Testis (tissue), 2 donors: ENCODE measurements at regions not wholly inside any gene's neighbourhood (a gene's known extent, or its start where the extent isn't known, plus 50 kb on each side); places are given as distances from the start of the nearest gene placed in this dataset.

Source experiments
- DNase-seq: peaks from one replicate; pipeline ENCODE4 v3.0.0-alpha.2; 2019
- H3K27ac ChIP-seq, 2 donors: fragments of 200-600 bp; sonication (generic); one replicate each; pipeline ENCODE4 v1.5.1; 2019
- H3K27me3 ChIP-seq: fragments of 200-600 bp; sonication (generic); one replicate; pipeline ENCODE4 v1.5.1; 2019
- H3K36me3 ChIP-seq: fragments of 200-600 bp; sonication (generic); one replicate; pipeline ENCODE4 v1.5.1; 2017; ENCODE audit warnings: low read depth; ENCODE audit errors: missing control alignments
- H3K4me1 ChIP-seq: fragments of 200-600 bp; sonication (generic); one replicate; pipeline ENCODE4 v1.5.1; 2019
- H3K4me3 ChIP-seq, 2 donors: fragments of 200-600 bp; sonication (generic); one replicate each; pipeline ENCODE4 v1.5.1; 2017 to 2019
- H3K9me3 ChIP-seq: fragments of 200-600 bp; sonication (generic); one replicate; pipeline ENCODE4 v1.5.1; 2017
- CTCF ChIP-seq, 3 experiments: fragments of 450-650 bp in 2 of 3; fragments of 200-600 bp in 1 of 3; sonication (generic) in 1 of 3; IDR thresholded peaks; one replicate each; pipeline ENCODE4 v1.5.1; 2016 to 2019; ENCODE audit warnings: antibody characterized with exemption in 3 of 3, mild to moderate bottlenecking in 2 of 3, moderate library complexity in 1 of 3
- POLR2A ChIP-seq: fragments of 450-650 bp; IDR thresholded peaks from one replicate; pipeline ENCODE4 v1.6.1; 2017; ENCODE audit warnings: antibody characterized with exemption, mild to moderate bottlenecking, moderate library complexity
- WGBS, 2 donors: methylation state at CpG; one replicate each; pipeline ENCODE4 v1.1.5; 2018; 5-methylcytosine and 5-hydroxymethylcytosine counted together
- intact Hi-C: fragments of 100-400 bp; cut with DNase I; formaldehyde crosslinking; loops from one replicate; pipeline ENCODE4 v1.15.1; 2023; ENCODE audit warnings: low total_unique reads

DNA sequence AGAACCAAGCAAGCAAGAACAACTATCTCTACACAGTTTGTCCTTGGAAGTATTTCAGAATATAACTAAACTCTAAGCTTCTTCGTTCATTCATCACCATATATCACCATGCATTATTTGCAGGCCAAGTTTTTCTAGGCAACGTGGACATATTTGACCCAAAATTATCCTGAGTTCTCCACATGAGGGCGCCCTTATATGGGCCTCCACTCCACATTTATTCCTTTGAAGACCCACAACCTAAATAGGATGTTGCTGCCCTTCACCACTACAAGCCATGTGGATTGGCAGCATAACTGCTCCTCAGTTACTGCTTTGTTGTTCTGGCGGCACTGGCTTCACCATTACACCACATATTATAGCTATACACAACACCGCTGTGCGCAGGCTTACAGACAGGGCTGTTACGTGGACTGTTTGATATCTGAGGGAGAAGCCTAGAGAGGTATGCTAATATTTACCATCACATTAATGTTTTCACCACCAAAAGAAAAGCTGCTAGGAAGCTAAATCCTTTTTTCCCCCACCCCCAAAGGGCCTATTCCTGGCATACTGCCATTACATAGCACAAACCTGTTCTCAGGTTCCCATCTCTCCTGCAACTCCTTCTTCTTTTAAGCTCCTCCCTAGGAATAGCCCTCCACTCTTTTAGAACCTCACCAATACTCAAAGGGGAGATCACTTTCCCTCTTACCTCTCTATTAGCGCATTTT is 411.7 kb downstream of the C6orf118 start:
- H3K4me3 ChIP-seq: no peak overlapping the region
- H3K27ac ChIP-seq: no peak overlapping the region
- H3K9me3 ChIP-seq: no peaks in the 10 kb centered on the region
- 84% methylated on average over 8 of the region's 8 CpGs for WGBS, 2 donors
- H3K36me3 ChIP-seq: no peaks in the 10 kb centered on the region
- no peak for DNase-seq
- H3K27me3 ChIP-seq: no peaks in the 10 kb centered on the region
- intact Hi-C loops: no loop called here
- TF ChIP-seq CTCF (IDR thresholded peaks at IDR 0.05): peak in 1 of 3 experiments; percentile 14
- TF ChIP-seq POLR2A: no peak
- H3K4me1 ChIP-seq: no peaks in the 10 kb centered on the region

- Histone ChIP-seq H3K4me3 (no peak overlapping the region), H3K27ac (no peak overlapping the region), H3K9me3 (no peaks in the 10 kb centered on the region), H3K4me1 (no peaks in the 10 kb centered on the region), H3K36me3 (no peaks in the 10 kb centered on the region), H3K27me3 (no peaks in the 10 kb centered on the region)
- intact Hi-C loops: no loop called here
- no peak for DNase-seq
- TF ChIP-seq POLR2A: no peak
- TF ChIP-seq CTCF (IDR thresholded peaks at IDR 0.05): no peak
- WGBS, 2 donors: 37 to 67% methylated on average over 4 of the region's 4 CpGs
Measured at GRCh38 chr6:164889980-164890379, 419.4 kb downstream of the C6orf118 start.

- no peaks in the 10 kb centered on the region for H3K36me3 ChIP-seq
- no peak overlapping the region for H3K27ac ChIP-seq
- H3K27me3 ChIP-seq: no peaks in the 10 kb centered on the region
- no peak overlapping the region for H3K4me3 ChIP-seq
- no peak for DNase-seq
- H3K9me3 ChIP-seq: no peaks in the 10 kb centered on the region
- TF ChIP-seq POLR2A: no peak
- no peak for TF ChIP-seq CTCF (IDR thresholded peaks at IDR 0.05)
- no peaks in the 10 kb centered on the region for H3K4me1 ChIP-seq
- intact Hi-C loops: no loop called here
Measured at GRCh38 chr6:164887660-164888059, 421.7 kb downstream of the C6orf118 start.

GRCh38 chr6:164882236-164882635 is 427.2 kb downstream of the C6orf118 start:
- no peak overlapping the region for H3K4me3 ChIP-seq
- H3K27me3 ChIP-seq: no peaks in the 10 kb centered on the region
- no peaks in the 10 kb centered on the region for H3K9me3 ChIP-seq
- TF ChIP-seq CTCF (IDR thresholded peaks at IDR 0.05) (no peak), POLR2A (no peak)
- DNase-seq: no peak
- H3K27ac ChIP-seq: no peak overlapping the region
- no peaks in the 10 kb centered on the region for H3K4me1 ChIP-seq
- no peaks in the 10 kb centered on the region for H3K36me3 ChIP-seq
- intact Hi-C loops: no loop called here

GRCh38 chr6:164871783-164872182 is 437.6 kb downstream of the C6orf118 start:
- intact Hi-C loops: no loop called here
- TF ChIP-seq CTCF (IDR thresholded peaks at IDR 0.05): no peak
- TF ChIP-seq POLR2A: no peak
- Histone ChIP-seq H3K9me3 (no peaks in the 10 kb centered on the region), H3K27ac (no peak overlapping the region), H3K36me3 (no peaks in the 10 kb centered on the region), H3K27me3 (no peaks in the 10 kb centered on the region), H3K4me1 (no peaks in the 10 kb centered on the region), H3K4me3 (no peak overlapping the region)
- 82 to 87% methylated on average over 2 of the region's 2 CpGs for WGBS, 2 donors
- DNase-seq: no peak
